IgD-negative memory B cell (primary cell): ENCODE measurements at regions not wholly inside any gene's neighbourhood (a gene's known extent, or its start where the extent isn't known, plus 50 kb on each side); places are given as distances from the start of the nearest gene placed in this dataset.

Source experiments
- H3K27ac Mint-ChIP-seq, 3 donors: one replicate each; pipeline ENCODE4 v1.8.0; 2020 to 2022; ENCODE audit warnings: mild to moderate bottlenecking in 3 of 3, mixed read lengths in 3 of 3, moderate library complexity in 1 of 3
- H3K27me3 Mint-ChIP-seq: one replicate; pipeline ENCODE4 v1.8.0; 2021; ENCODE audit warnings: mixed read lengths
- H3K36me3 Mint-ChIP-seq: one replicate; pipeline ENCODE4 v1.8.0; 2020; ENCODE audit warnings: mild to moderate bottlenecking, mixed read lengths
- H3K4me1 Mint-ChIP-seq, 3 donors: one replicate each; pipeline ENCODE4 v1.8.0; 2020 to 2022; ENCODE audit warnings: mixed read lengths in 3 of 3, mild to moderate bottlenecking in 1 of 3
- H3K4me3 Mint-ChIP-seq, 4 donors: one replicate each; pipeline ENCODE4 v1.8.0; 2020 to 2022; ENCODE audit warnings: mild to moderate bottlenecking in 4 of 4, mixed read lengths in 4 of 4, moderate library complexity in 3 of 4
- H3K9me3 Mint-ChIP-seq, 3 donors: one replicate each; pipeline ENCODE4 v1.8.0; 2020 to 2021; ENCODE audit warnings: mixed read lengths in 3 of 3, mild to moderate bottlenecking in 1 of 3

GRCh38 chr2:174662459-174662858, 64.9 kb upstream of the WIPF1 start:
- no peaks in the 10 kb centered on the region for H3K36me3 Mint-ChIP-seq
- H3K27me3 Mint-ChIP-seq: no peaks in the 10 kb centered on the region
- H3K4me1 Mint-ChIP-seq: peaks cover 6 to 23% (median 9%) of the 10 kb centered on the region in 3 donors
- H3K9me3 Mint-ChIP-seq: no peaks in the 10 kb centered on the region
- peak overlapping the region in 1 of 3 donors; percentile 39 for H3K27ac Mint-ChIP-seq
- peak overlapping the region in 2 of 4 donors; percentile 47 to 63 for H3K4me3 Mint-ChIP-seq

GRCh38 chr2:174660984-174661675, 63.5 kb upstream of the WIPF1 start:
- Mint-ChIP-seq H3K9me3 (peaks cover 0 to under 1% (median 0%) of the 10 kb centered on the region in 3 donors), H3K27ac (no peak overlapping the region), H3K27me3 (no peaks in the 10 kb centered on the region), H3K4me3 (no peak overlapping the region), H3K4me1 (peaks cover 6 to 18% (median 9%) of the 10 kb centered on the region in 3 donors), H3K36me3 (no peaks in the 10 kb centered on the region)

DNA sequence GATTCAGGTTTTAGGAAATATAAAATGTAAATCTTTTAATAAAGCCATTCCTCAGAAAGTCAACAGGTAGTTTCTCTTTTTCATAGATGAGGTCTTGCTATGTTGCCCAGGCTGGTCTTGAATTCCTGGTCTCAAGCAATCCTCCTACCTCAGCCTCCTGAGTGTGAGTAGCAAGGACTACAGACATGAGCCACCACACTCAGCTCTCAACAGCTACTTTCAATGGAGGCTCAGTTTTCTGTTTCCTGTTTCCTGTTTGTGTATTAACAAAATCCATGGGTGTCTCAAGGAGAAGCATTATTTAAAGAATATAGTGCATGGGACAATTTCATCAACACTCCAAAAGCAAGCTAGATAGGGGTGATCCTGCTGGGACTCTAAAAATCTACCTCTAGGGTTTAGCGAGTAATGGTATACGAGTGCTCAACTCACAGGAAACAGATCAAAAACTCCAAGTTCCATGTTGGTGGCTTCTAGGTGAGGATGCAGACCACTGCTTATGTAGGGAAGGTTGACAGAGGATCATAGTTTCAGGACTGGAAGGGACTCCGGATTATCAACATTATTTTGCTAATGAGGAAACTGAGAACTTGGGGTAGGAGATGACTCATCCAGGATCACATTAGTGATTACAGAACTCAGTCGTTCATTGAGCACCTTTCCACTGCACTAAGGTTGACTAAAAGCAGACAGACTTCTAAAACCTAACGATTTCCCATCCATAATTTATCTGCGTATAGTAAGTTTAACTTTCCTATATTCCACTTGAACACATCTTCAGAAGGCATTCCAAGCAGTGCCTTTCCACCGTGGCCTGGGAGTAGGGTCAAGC, 61.7 kb upstream of the WIPF1 start:
- Mint-ChIP-seq H3K27ac (no peak overlapping the region), H3K27me3 (no peaks in the 10 kb centered on the region), H3K4me1 (peaks cover 6 to 18% (median 12%) of the 10 kb centered on the region in 3 donors), H3K9me3 (peaks cover 0 to 7% (median 2%) of the 10 kb centered on the region in 3 donors), H3K4me3 (no peak overlapping the region), H3K36me3 (no peaks in the 10 kb centered on the region)

- Mint-ChIP-seq H3K27me3 (no peaks in the 10 kb centered on the region), H3K27ac (no peak overlapping the region), H3K4me3 (no peak overlapping the region), H3K36me3 (no peaks in the 10 kb centered on the region), H3K4me1 (peaks cover 0 to 6% (median 3%) of the 10 kb centered on the region in 3 donors), H3K9me3 (peaks cover 0 to 7% (median 2%) of the 10 kb centered on the region in 3 donors)
These were observed 59.1 kb upstream of the WIPF1 start for GRCh38 chr2:174656676-174657176.

DNA sequence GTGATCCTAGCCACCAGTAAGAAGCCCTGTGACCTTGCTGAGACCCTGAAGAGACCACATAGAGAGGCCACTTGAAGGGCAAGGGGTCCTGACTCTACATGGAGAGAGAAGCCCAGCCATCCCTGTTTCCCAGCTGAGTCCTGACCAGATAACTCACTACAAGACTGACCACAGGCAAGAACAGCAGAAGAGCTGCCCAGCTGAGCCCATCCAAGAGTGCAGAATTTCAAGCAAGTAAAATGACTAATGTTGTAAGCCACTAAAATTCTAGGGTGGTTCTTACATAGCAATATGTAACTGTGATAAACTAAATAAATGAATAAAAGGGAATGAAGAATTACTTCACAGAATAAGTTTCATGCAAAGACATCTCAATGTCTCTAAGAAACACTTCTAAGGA, 58.4 kb upstream of the WIPF1 start:
- Mint-ChIP-seq H3K27me3 (no peaks in the 10 kb centered on the region), H3K4me3 (no peak overlapping the region), H3K9me3 (peaks cover 0 to 7% (median 2%) of the 10 kb centered on the region in 3 donors), H3K27ac (no peak overlapping the region), H3K4me1 (peaks cover 0 to 4% (median 3%) of the 10 kb centered on the region in 3 donors), H3K36me3 (no peaks in the 10 kb centered on the region)

- H3K27ac Mint-ChIP-seq: peak overlapping the region in 2 of 3 donors; percentile 41 to 82
- peaks cover 0 to 7% (median 2%) of the 10 kb centered on the region in 3 donors for H3K9me3 Mint-ChIP-seq
- H3K36me3 Mint-ChIP-seq: peaks cover 1% of the 10 kb centered on the region
- peak overlapping the region in 1 of 4 donors; percentile 67 for H3K4me3 Mint-ChIP-seq
- H3K4me1 Mint-ChIP-seq: peaks cover 0 to 6% (median 3%) of the 10 kb centered on the region in 3 donors
- no peaks in the 10 kb centered on the region for H3K27me3 Mint-ChIP-seq
These were observed 56.9 kb upstream of the WIPF1 start for GRCh38 chr2:174654419-174654941.

DNA sequence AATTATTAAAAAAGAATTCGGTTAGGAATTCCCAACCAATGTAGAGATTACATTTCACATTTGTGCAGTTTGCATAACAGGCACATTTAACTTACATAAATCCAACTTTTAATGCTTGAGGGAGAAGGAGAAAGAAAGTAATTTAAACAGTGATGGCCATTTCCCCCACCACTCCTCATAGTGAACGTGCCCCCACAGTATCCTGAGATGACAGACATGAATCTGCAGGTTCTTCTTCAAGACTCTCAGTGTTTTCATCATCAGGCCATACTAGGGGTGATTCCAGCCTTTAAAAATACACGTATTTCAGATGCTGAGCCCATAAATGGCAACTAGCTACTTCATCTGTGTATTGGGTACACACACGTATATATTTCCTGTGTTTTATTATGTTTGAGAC, 51.3 kb upstream of the WIPF1 start:
- peaks cover 2 to 3% (median 3%) of the 10 kb centered on the region in 3 donors for H3K9me3 Mint-ChIP-seq
- H3K4me3 Mint-ChIP-seq: no peak overlapping the region
- H3K27ac Mint-ChIP-seq: no peak overlapping the region
- peaks cover 0 to 2% (median 2%) of the 10 kb centered on the region in 3 donors for H3K4me1 Mint-ChIP-seq
- no peaks in the 10 kb centered on the region for H3K27me3 Mint-ChIP-seq
- peaks cover 3% of the 10 kb centered on the region for H3K36me3 Mint-ChIP-seq
